HCT116 (cell line): ENCODE measurements at regions not wholly inside any gene's neighbourhood (a gene's known extent, or its start where the extent isn't known, plus 50 kb on each side); places are given as distances from the start of the nearest gene placed in this dataset.

ENCODE experiments used
- ATAC-seq: fragments of 200-7000 bp; cut with Tn5 transposase; 2 replicates; pipeline ENCODE4 v1.9.1; 2020; ENCODE audit warnings: mild to moderate bottlenecking, moderate library complexity
- BruUV-seq: library from RNA; stranded (reverse); fragments of 400-500 nt; replicated peaks from 2 replicates; lab custom pipeline; 2021; lab: Mats Ljungman, UMichigan
- CTCF ChIA-PET: fragments of 300-600 bp; sonication (Branson Sonifier 250); formaldehyde crosslinking; loops from one replicate; lab custom pipeline; 2021; ENCODE audit warnings: antibody characterized with exemption; lab: Charles Lee
- POLR2A ChIA-PET: fragments of 300-600, 350-600 bp; sonication (Branson Sonifier 250); formaldehyde crosslinking; loops from one replicate; lab custom pipeline; 2021; ENCODE audit warnings: antibody characterized with exemption; lab: Charles Lee
- RAD21 ChIA-PET, 2 experiments: fragments of 300-600 bp; sonication (Branson Sonifier 250); formaldehyde crosslinking; loops; one replicate each; lab custom pipeline; 2023; ENCODE audit warnings: low total read pairs in 2 of 2; ENCODE audit not compliant: uncharacterized antibody in 2 of 2, unreplicated experiment in 2 of 2, low non-redundant PET in 1 of 2; lab: Charles Lee
- DNase-seq: peaks from one replicate; pipeline ENCODE4 v3.0.0-alpha.2; 2010; ENCODE audit warnings: low read depth, low spot score
- H2AFZ ChIP-seq: fragments of 200-600 bp; shearing (Covaris generic), sonication (generic); 2 replicates; pipeline ENCODE4 v1.6.1; 2017; ENCODE audit warnings: low read depth, mixed run types, mixed read lengths, antibody characterized with exemption, low read length; ENCODE audit not compliant: poor library complexity, severe bottlenecking
- H3K27ac ChIP-seq: 2 replicates; pipeline ENCODE4 v1.5.1; 2012; ENCODE audit warnings: low read depth, low read length
- H3K27me3 ChIP-seq: fragments of 200-600 bp; sonication (generic); 2 replicates; pipeline ENCODE4 v1.6.1; 2016; ENCODE audit warnings: mixed run types, low read length, mixed read lengths; ENCODE audit not compliant: insufficient read depth
- H3K36me3 ChIP-seq, 2 experiments: fragments of 200-500 bp in 1 of 2; fragments of 200-600 bp in 1 of 2; sonication (Bioruptor generic) in 1 of 2; sonication (generic) in 1 of 2; 2 replicates each; pipeline versions ENCODE4 v1.5.1 to v1.6.1; 2014 to 2016; ENCODE audit warnings: low read length in 2 of 2, inconsistent platforms in 1 of 2, mixed read lengths in 1 of 2, mixed run types in 1 of 2; ENCODE audit not compliant: insufficient read depth in 2 of 2, control insufficient read depth in 1 of 2
- H3K4me1 ChIP-seq, 2 experiments: fragments of 200-600 bp in 1 of 2; sonication (generic) in 1 of 2; 2 replicates each; pipeline versions ENCODE4 v1.5.1 to v1.6.1; 2012 to 2017; ENCODE audit warnings: low read length in 2 of 2, inconsistent platforms in 1 of 2, mild to moderate bottlenecking in 1 of 2, mixed read lengths in 1 of 2, mixed run types in 1 of 2, moderate library complexity in 1 of 2; ENCODE audit not compliant: insufficient read depth in 2 of 2, control insufficient read depth in 1 of 2
- H3K4me2 ChIP-seq: fragments of 200-600 bp; sonication (generic); 2 replicates; pipeline ENCODE4 v1.6.1; 2017; ENCODE audit warnings: mixed run types, low read length, mixed read lengths
- H3K4me3 ChIP-seq, 2 experiments: fragments of 200-600 bp in 1 of 2; sonication (generic) in 1 of 2; replicated peaks in 1 of 2; 2 replicates each; pipeline ENCODE4 v1.5.1; 2011 to 2016; ENCODE audit warnings: low read length in 2 of 2, control low read depth in 1 of 2, low read depth in 1 of 2, mild to moderate bottlenecking in 1 of 2, mixed read lengths in 1 of 2, mixed run types in 1 of 2
- H3K79me2 ChIP-seq: fragments of 200-600 bp; sonication (generic); 2 replicates; pipeline ENCODE4 v1.6.1; 2017; ENCODE audit warnings: mild to moderate bottlenecking, mixed run types, low read length, moderate library complexity, mixed read lengths; ENCODE audit not compliant: insufficient read depth
- H3K9ac ChIP-seq: fragments of 200-600 bp; sonication (generic); 2 replicates; pipeline ENCODE4 v1.6.1; 2016; ENCODE audit warnings: low read length, mixed read lengths
- H3K9me2 ChIP-seq: fragments of 200-600 bp; sonication (generic), shearing (Covaris generic); 2 replicates; pipeline ENCODE4 v1.6.1; 2017; ENCODE audit warnings: mixed run types, mild to moderate bottlenecking, moderate library complexity; ENCODE audit not compliant: insufficient read depth
- H3K9me3 ChIP-seq, 2 experiments: fragments of 200-500 bp in 1 of 2; fragments of 200-600 bp in 1 of 2; sonication (Bioruptor generic) in 1 of 2; sonication (generic) in 1 of 2; 2 replicates each; pipeline ENCODE4 v1.6.1; 2014 to 2017; ENCODE audit warnings: low read length in 2 of 2, mixed read lengths in 2 of 2, inconsistent platforms in 1 of 2, low read depth in 1 of 2, mild to moderate bottlenecking in 1 of 2, mixed run types in 1 of 2, moderate library complexity in 1 of 2; ENCODE audit not compliant: control insufficient read depth in 1 of 2, insufficient read depth in 1 of 2
- H4K20me1 ChIP-seq: fragments of 200-600 bp; sonication (generic), shearing (Covaris generic); 2 replicates; pipeline ENCODE4 v1.6.1; 2017; ENCODE audit warnings: mixed run types, mild to moderate bottlenecking, moderate library complexity; ENCODE audit not compliant: insufficient read depth
- ATF3 ChIP-seq: IDR thresholded peaks from 2 replicates; pipeline ENCODE4 v1.6.1; 2012
- CBX3 ChIP-seq: IDR thresholded peaks from 2 replicates; pipeline ENCODE4 v1.6.1; 2012; ENCODE audit warnings: low read depth
- CEBPB ChIP-seq: IDR thresholded peaks from 2 replicates; pipeline ENCODE4 v1.6.1; 2012; ENCODE audit warnings: low read depth
- EGR1 ChIP-seq: IDR thresholded peaks from 2 replicates; pipeline ENCODE4 v1.6.1; 2012; ENCODE audit warnings: low read depth
- ELF1 ChIP-seq: IDR thresholded peaks from 2 replicates; pipeline ENCODE4 v1.6.1; 2012; ENCODE audit warnings: low read depth, borderline replicate concordance
- EZH2 ChIP-seq: fragments of 200-600 bp; sonication (generic); IDR thresholded peaks from 2 replicates; pipeline ENCODE4 v1.6.1; 2017; ENCODE audit warnings: antibody characterized with exemption, mixed run types
- FOSL1 ChIP-seq: IDR thresholded peaks from 2 replicates; pipeline ENCODE4 v1.6.1; 2012; ENCODE audit warnings: low read depth
- JUND ChIP-seq: IDR thresholded peaks from 2 replicates; pipeline ENCODE4 v1.6.1; 2012
- MAX ChIP-seq: IDR thresholded peaks from 2 replicates; pipeline ENCODE4 v1.6.1; 2012
- POLR2A ChIP-seq: IDR thresholded peaks from 2 replicates; pipeline ENCODE4 v1.7.0; 2011; ENCODE audit warnings: borderline replicate concordance; ENCODE audit not compliant: insufficient read depth, insufficient read length; ENCODE audit errors: extremely low read depth
- POLR2AphosphoS5 ChIP-seq: IDR thresholded peaks from 2 replicates; pipeline ENCODE4 v1.6.1; 2011; ENCODE audit warnings: mild to moderate bottlenecking, low read depth, low read length, moderate library complexity
- REST ChIP-seq: IDR thresholded peaks from 2 replicates; pipeline ENCODE4 v1.6.1; 2012; ENCODE audit warnings: low read depth
- SIN3A ChIP-seq: IDR thresholded peaks from 2 replicates; pipeline ENCODE4 v1.6.1; 2012; ENCODE audit warnings: low read depth
- SP1 ChIP-seq: IDR thresholded peaks from 2 replicates; pipeline ENCODE4 v1.6.1; 2012; ENCODE audit warnings: low read depth
- SRF ChIP-seq: IDR thresholded peaks from 2 replicates; pipeline ENCODE4 v1.6.1; 2012; ENCODE audit warnings: low read depth
- TCF7L2 ChIP-seq: IDR thresholded peaks from 2 replicates; pipeline ENCODE4 v1.7.0; 2011; ENCODE audit warnings: borderline replicate concordance, inconsistent platforms; ENCODE audit not compliant: insufficient read depth, insufficient read length; ENCODE audit errors: extremely low read depth
- YY1 ChIP-seq: IDR thresholded peaks from 2 replicates; pipeline ENCODE4 v1.6.1; 2011; ENCODE audit warnings: low read length, low read depth, moderate library complexity, mild to moderate bottlenecking; ENCODE audit not compliant: insufficient replicate concordance; ENCODE audit errors: extremely low read depth
- ZBTB33 ChIP-seq: IDR thresholded peaks from 2 replicates; pipeline ENCODE4 v1.6.1; 2011; ENCODE audit warnings: mild to moderate bottlenecking, low read length, moderate library complexity; ENCODE audit not compliant: insufficient replicate concordance; ENCODE audit errors: extremely low read depth
- ZFX ChIP-seq: fragments of 450-650 bp; IDR thresholded peaks from 2 replicates; pipeline ENCODE4 v1.6.1; 2017
- ZNF274 ChIP-seq: fragments of 200-500 bp; sonication (Bioruptor generic); IDR thresholded peaks from 2 replicates; pipeline ENCODE4 v1.6.1; 2014; ENCODE audit warnings: mild to moderate bottlenecking, low read depth, low read length, inconsistent platforms
- intact Hi-C: fragments of 100-400 bp; cut with micrococcal nuclease; formaldehyde crosslinking; loops from 2 replicates; pipeline ENCODE4 v1.10.0; 2022

GRCh38 chr15:62771234-62771633 lies 271.3 kb upstream of the TPM1 start:
- no peak overlapping the region for H3K27ac ChIP-seq
- CTCF ChIA-PET: interaction anchor here (1.0 kb wide), 1 partner anchor 11 kb away, joined by 3 read pairs; no protein-coding TSS in a partner anchor
- ATAC-seq: no peak

More at GRCh38 chr15:62771234-62771633, 271.3 kb upstream of the TPM1 start:
- H3K4me1 ChIP-seq: peaks cover 14 to 34% of the 10 kb centered on the region in 2 experiments
- intact Hi-C loops: no loop called here
- no TSS peak for BruUV-seq
- H4K20me1 ChIP-seq: no peaks in the 10 kb centered on the region
- H3K79me2 ChIP-seq: no peaks in the 10 kb centered on the region
- no peak overlapping the region for H2AFZ ChIP-seq
- H3K4me3 ChIP-seq: no peak overlapping the region
- RAD21 ChIA-PET: no interaction called here
- H3K4me2 ChIP-seq: peak overlapping the region; percentile 69
- H3K9ac ChIP-seq: no peak overlapping the region
- H3K9me3 ChIP-seq: no peaks in the 10 kb centered on the region
- TF ChIP-seq EZH2 (no peak), POLR2AphosphoS5 (no peak), SRF (no peak), ZNF274 (no peak), SIN3A (no peak), ATF3 (no peak), CEBPB (no peak), ZBTB33 (no peak), YY1 (no peak), ELF1 (no peak), ZFX (no peak), MAX (no peak), POLR2A (no peak), REST (no peak), FOSL1 (no peak), TCF7L2 (no peak), EGR1 (no peak), JUND (no peak), CBX3 (no peak), SP1 (no peak)
- no peaks in the 10 kb centered on the region for H3K27me3 ChIP-seq
- no peak for DNase-seq
- H3K36me3 ChIP-seq: no peaks in the 10 kb centered on the region
- no peaks in the 10 kb centered on the region for H3K9me2 ChIP-seq
- POLR2A ChIA-PET: no interaction called here
